ENCODE measurements at regions not wholly inside any gene's neighbourhood (a gene's known extent, or its start where the extent isn't known, plus 50 kb on each side); places are given as distances from the start of the nearest gene placed in this dataset.

DNA sequence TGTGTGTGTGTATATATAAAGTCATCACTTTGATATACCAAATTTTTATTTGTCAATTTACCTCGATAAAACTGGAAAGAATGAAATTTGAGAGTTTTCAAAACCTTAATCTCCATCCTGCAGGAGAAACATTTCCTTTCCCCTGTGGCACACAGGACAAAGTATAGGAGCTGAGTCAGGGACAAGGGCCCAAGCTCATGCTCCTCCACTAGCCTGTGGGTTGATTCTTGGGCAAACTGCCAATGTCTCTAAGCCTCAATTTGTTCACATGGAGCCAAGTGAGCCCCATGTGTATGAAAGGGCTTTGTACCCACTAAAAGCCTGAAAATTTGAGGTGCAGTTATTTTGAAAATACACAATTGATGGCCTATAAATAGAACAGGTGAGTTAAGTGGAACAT lies 60.3 kb upstream of the IL6 start:
- no peaks in the 10 kb centered on the region for H3K36me3 Mint-ChIP-seq (ENCODE audit: low read depth)
- H3K27ac Mint-ChIP-seq (ENCODE audit: unreplicated experiment), result peak overlapping the region; percentile 28
- no peaks in the 10 kb centered on the region for H3K27me3 Mint-ChIP-seq (ENCODE audit: low read depth)
- peaks cover 71% of the 10 kb centered on the region for H3K4me1 Mint-ChIP-seq (ENCODE audit: low read depth)
- H3K9me3 Mint-ChIP-seq (ENCODE audit: low read depth), result peaks cover 3% of the 10 kb centered on the region
- TF ChIP-seq, protein P1, sequence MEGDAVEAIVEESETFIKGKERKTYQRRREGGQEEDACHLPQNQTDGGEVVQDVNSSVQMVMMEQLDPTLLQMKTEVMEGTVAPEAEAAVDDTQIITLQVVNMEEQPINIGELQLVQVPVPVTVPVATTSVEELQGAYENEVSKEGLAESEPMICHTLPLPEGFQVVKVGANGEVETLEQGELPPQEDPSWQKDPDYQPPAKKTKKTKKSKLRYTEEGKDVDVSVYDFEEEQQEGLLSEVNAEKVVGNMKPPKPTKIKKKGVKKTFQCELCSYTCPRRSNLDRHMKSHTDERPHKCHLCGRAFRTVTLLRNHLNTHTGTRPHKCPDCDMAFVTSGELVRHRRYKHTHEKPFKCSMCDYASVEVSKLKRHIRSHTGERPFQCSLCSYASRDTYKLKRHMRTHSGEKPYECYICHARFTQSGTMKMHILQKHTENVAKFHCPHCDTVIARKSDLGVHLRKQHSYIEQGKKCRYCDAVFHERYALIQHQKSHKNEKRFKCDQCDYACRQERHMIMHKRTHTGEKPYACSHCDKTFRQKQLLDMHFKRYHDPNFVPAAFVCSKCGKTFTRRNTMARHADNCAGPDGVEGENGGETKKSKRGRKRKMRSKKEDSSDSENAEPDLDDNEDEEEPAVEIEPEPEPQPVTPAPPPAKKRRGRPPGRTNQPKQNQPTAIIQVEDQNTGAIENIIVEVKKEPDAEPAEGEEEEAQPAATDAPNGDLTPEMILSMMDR (IDR thresholded peaks at IDR 0.05), result no peak
- H3K4me3 Mint-ChIP-seq (ENCODE audit: unreplicated experiment), result no peak overlapping the region
- DNase-seq (ENCODE audit: low spot score), result no peak

DNA sequence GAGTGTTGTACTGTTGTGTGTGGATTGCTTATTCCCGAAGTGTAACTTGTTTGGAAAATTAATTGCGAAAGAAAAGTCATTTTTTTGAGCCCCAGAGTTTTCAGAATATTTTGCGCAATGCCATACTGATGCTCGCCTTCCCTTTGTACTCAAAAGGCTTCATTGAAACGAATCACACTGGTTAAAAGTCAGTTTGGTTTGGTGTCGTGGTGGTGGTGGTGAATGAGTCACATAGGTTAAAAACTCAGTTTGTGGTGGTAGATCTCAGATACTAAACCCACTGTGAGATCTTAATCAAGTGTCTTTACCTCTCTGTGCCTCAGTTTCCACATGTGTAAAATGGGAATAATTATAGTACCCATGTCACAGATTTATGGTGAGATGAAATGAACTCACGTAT lies 61.1 kb upstream of the IL6 start:
- DNase-seq (ENCODE audit: low spot score), result no peak
- Mint-ChIP-seq H3K4me3 (ENCODE audit: unreplicated experiment) (no peak overlapping the region), H3K9me3 (ENCODE audit: low read depth) (peaks cover 3% of the 10 kb centered on the region), H3K4me1 (ENCODE audit: low read depth) (peaks cover 66% of the 10 kb centered on the region), H3K27me3 (ENCODE audit: low read depth) (no peaks in the 10 kb centered on the region), H3K27ac (ENCODE audit: unreplicated experiment) (no peak overlapping the region), H3K36me3 (ENCODE audit: low read depth) (no peaks in the 10 kb centered on the region)
- TF ChIP-seq, protein P1 (IDR thresholded peaks at IDR 0.05), result no peak

DNA sequence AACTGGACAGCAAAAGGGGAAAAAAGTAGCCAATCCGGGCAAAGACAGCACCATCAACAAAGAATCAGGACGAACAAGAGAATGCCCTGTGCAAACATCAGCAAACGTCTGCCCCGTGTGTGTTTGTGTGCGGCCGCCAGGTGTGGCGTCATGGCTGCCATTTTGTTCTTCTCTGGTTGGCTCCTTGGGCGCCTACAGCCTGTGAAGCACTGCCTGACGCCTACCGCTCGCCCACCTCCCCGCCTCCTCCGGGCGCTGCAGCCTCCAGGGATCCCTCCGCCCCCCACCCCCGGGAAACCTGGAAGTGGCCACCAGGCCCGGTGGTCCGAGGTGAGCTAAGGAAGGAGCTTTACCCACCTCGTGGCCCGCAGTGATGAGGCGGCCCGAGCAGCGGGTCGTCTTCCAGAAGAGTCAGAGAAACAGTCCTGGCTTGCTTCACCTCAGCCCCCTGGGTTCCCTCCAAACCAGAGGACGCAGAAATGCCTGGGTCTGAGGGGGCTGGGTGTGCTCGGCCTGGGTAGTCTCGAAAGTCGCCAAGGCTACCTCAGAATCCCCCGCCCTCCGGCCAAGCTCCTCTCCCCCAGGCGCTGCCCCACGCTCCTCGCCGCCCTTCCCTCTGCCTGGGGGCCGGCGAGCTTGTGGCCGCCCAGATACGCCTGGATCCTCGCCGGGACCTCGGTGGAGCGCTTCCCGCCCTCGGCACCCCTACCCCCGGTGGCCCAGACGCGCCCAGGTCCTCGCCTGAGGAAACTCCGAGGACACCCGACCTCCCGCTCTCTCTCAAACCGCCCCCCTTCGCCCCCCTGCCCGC lies 61.8 kb upstream of the IL6 start:
- no peak for DNase-seq (ENCODE audit: low spot score)
- H3K4me1 Mint-ChIP-seq (ENCODE audit: low read depth), result peaks cover 63% of the 10 kb centered on the region
- no peaks in the 10 kb centered on the region for H3K36me3 Mint-ChIP-seq (ENCODE audit: low read depth)
- no peaks in the 10 kb centered on the region for H3K27me3 Mint-ChIP-seq (ENCODE audit: low read depth)
- TF ChIP-seq, protein P1 (IDR thresholded peaks at IDR 0.05), result no peak
- no peak overlapping the region for H3K4me3 Mint-ChIP-seq (ENCODE audit: unreplicated experiment)
- H3K9me3 Mint-ChIP-seq (ENCODE audit: low read depth), result peaks cover 3% of the 10 kb centered on the region
- H3K27ac Mint-ChIP-seq (ENCODE audit: unreplicated experiment), result no peak overlapping the region

DNA sequence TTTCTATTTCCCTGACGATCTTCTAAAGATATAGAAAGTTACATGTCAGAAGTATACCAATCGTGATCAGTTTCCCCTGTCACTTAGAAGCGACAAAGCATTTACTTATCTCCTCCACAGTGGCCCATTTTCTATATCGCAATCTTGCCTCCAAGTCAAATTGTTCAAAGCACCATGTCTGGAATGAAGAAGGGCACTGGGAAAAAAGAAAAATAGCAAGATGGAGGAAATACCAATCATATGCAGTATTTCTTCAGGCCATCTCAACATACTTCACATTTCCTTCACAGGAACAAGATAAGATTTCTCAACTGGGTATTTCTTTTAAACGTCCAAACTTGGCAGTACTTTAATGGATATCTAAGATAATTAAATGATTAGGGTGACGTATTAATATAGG lies 63.3 kb upstream of the IL6 start:
- Mint-ChIP-seq H3K36me3 (ENCODE audit: low read depth) (no peaks in the 10 kb centered on the region), H3K4me1 (ENCODE audit: low read depth) (peaks cover 66% of the 10 kb centered on the region), H3K27ac (ENCODE audit: unreplicated experiment) (peak overlapping the region; percentile 91), H3K9me3 (ENCODE audit: low read depth) (peaks cover 3% of the 10 kb centered on the region), H3K4me3 (ENCODE audit: unreplicated experiment) (no peak overlapping the region), H3K27me3 (ENCODE audit: low read depth) (no peaks in the 10 kb centered on the region)
- TF ChIP-seq, protein P1 (IDR thresholded peaks at IDR 0.05), result no peak
- DNase-seq (ENCODE audit: low spot score), result no peak

DNA sequence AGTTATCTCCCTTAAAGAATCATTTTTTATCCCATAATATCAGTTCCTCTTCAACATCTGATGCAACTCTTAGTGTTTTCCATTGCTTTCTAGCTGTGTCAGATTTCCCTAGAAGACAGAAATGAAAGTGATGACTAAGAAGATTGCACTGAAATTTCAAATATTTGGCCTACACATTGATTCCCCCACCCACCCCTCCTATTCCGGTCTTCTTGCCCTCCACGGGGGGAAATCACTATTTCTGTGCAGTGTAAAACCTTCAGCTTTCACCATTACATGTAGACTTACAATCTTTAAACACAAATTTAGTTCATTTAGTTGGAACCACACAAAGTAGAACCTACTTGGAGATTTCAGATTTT lies 63.7 kb upstream of the IL6 start:
- H3K4me1 Mint-ChIP-seq (ENCODE audit: low read depth), result peaks cover 62% of the 10 kb centered on the region
- DNase-seq (ENCODE audit: low spot score), result no peak
- TF ChIP-seq, protein P1 (IDR thresholded peaks at IDR 0.05), result no peak
- H3K4me3 Mint-ChIP-seq (ENCODE audit: unreplicated experiment), result no peak overlapping the region
- H3K27me3 Mint-ChIP-seq (ENCODE audit: low read depth), result no peaks in the 10 kb centered on the region
- peaks cover 3% of the 10 kb centered on the region for H3K9me3 Mint-ChIP-seq (ENCODE audit: low read depth)
- no peaks in the 10 kb centered on the region for H3K36me3 Mint-ChIP-seq (ENCODE audit: low read depth)
- H3K27ac Mint-ChIP-seq (ENCODE audit: unreplicated experiment), result peak overlapping the region; percentile 91

All from chondrocyte (in vitro differentiated cells).